ENCODE measurements at regions not wholly inside any gene's neighbourhood (a gene's known extent, or its start where the extent isn't known, plus 50 kb on each side); places are given as distances from the start of the nearest gene placed in this dataset.
"Not testable (repeated sequence)": the region's sequence is repeated elsewhere in the genome, so short reads cannot be mapped to it uniquely, and the experiment has no call there.

GRCh38 chr13:72620874-72621273 is 106.6 kb downstream of the MZT1 start:
- Histone ChIP-seq H3K36me3 (ENCODE audit: low read depth) (no peaks in the 10 kb centered on the region), H3K4me3 (no peak overlapping the region), H3K4me1 (ENCODE audit: low read depth) (no peaks in the 10 kb centered on the region), H3K9me3 (no peaks in the 10 kb centered on the region)
- no peak for ATAC-seq
- TF ChIP-seq CTCF (IDR thresholded peaks at IDR 0.05) = no peak
- intact Hi-C loops (cut with DNase I, micrococcal nuclease) = no loop called here
- no peak for DNase-seq

GRCh38 chr13:72617951-72618350 is 109.5 kb downstream of the MZT1 start:
- no peak for ATAC-seq
- H3K36me3 ChIP-seq (ENCODE audit: low read depth) = no peaks in the 10 kb centered on the region
- no peak overlapping the region for H3K4me3 ChIP-seq
- no peak for TF ChIP-seq CTCF (IDR thresholded peaks at IDR 0.05)
- no peak for DNase-seq
- intact Hi-C loops (cut with DNase I, micrococcal nuclease) = no loop called here
- H3K4me1 ChIP-seq (ENCODE audit: low read depth) = no peaks in the 10 kb centered on the region
- H3K9me3 ChIP-seq = no peaks in the 10 kb centered on the region

GRCh38 chr13:72617186-72617585 is 110.2 kb downstream of the MZT1 start:
- no peak for TF ChIP-seq CTCF (IDR thresholded peaks at IDR 0.05)
- ATAC-seq (no peak), DNase-seq (no peak)
- Histone ChIP-seq H3K4me3 (no peak overlapping the region), H3K4me1 (ENCODE audit: low read depth) (no peaks in the 10 kb centered on the region), H3K9me3 (no peaks in the 10 kb centered on the region), H3K36me3 (ENCODE audit: low read depth) (no peaks in the 10 kb centered on the region)
- intact Hi-C loops (cut with DNase I, micrococcal nuclease) = no loop called here

- H3K36me3 ChIP-seq (ENCODE audit: low read depth); H3K4me3 ChIP-seq; H3K4me1 ChIP-seq (ENCODE audit: low read depth); ATAC-seq; DNase-seq; H3K9me3 ChIP-seq; intact Hi-C loops (cut with DNase I, micrococcal nuclease): not testable (repeated sequence)
These were observed 117.1 kb downstream of the MZT1 start for GRCh38 chr13:72610251-72610891.

GRCh38 chr13:72599178-72599743 is 128.2 kb downstream of the MZT1 start:
- DNase-seq (no peak), ATAC-seq (no peak)
- Histone ChIP-seq H3K9me3 (no peaks in the 10 kb centered on the region), H3K4me1 (ENCODE audit: low read depth) (no peaks in the 10 kb centered on the region), H3K36me3 (ENCODE audit: low read depth) (no peaks in the 10 kb centered on the region), H3K4me3 (no peak overlapping the region)
- intact Hi-C loops (cut with DNase I, micrococcal nuclease) = no loop called here
- TF ChIP-seq CTCF (IDR thresholded peaks at IDR 0.05) = no peak

GRCh38 chr13:72590091-72590740 is 137.2 kb downstream of the MZT1 start:
- H3K36me3 ChIP-seq (ENCODE audit: low read depth) = no peaks in the 10 kb centered on the region
- intact Hi-C loops (cut with DNase I, micrococcal nuclease) = no loop called here
- no peak for TF ChIP-seq CTCF (IDR thresholded peaks at IDR 0.05)
- ATAC-seq (no peak), DNase-seq (no peak)
- H3K4me3 ChIP-seq = no peak overlapping the region
- H3K4me1 ChIP-seq (ENCODE audit: low read depth) = no peaks in the 10 kb centered on the region
- no peaks in the 10 kb centered on the region for H3K9me3 ChIP-seq

All from mucosa of descending colon (tissue), 3 donors.